Neuron (in vitro differentiated cells): ENCODE measurements at regions not wholly inside any gene's neighbourhood (a gene's known extent, or its start where the extent isn't known, plus 50 kb on each side); places are given as distances from the start of the nearest gene placed in this dataset.

ENCODE experiments used
- H2AFZ ChIP-seq: one replicate; pipeline ENCODE4 v1.6.1; 2013; ENCODE audit warnings: low read depth, mild to moderate bottlenecking, inconsistent platforms, low read length, moderate library complexity
- H3K27me3 ChIP-seq: one replicate; pipeline ENCODE4 v1.6.1; 2013; ENCODE audit warnings: low read length; ENCODE audit not compliant: insufficient read depth
- H3K36me3 ChIP-seq: one replicate; pipeline ENCODE4 v1.6.1; 2013; ENCODE audit warnings: low read length; ENCODE audit not compliant: insufficient read depth
- H3K4me1 ChIP-seq: one replicate; pipeline ENCODE4 v1.6.1; 2013; ENCODE audit warnings: low read length; ENCODE audit not compliant: insufficient read depth
- H3K4me3 ChIP-seq: 2 replicates; pipeline ENCODE4 v1.5.1; 2013; ENCODE audit warnings: mild to moderate bottlenecking, low read length, moderate library complexity
- H3K9me3 ChIP-seq: one replicate; pipeline ENCODE4 v1.6.1; 2013; ENCODE audit warnings: low read length

DNA sequence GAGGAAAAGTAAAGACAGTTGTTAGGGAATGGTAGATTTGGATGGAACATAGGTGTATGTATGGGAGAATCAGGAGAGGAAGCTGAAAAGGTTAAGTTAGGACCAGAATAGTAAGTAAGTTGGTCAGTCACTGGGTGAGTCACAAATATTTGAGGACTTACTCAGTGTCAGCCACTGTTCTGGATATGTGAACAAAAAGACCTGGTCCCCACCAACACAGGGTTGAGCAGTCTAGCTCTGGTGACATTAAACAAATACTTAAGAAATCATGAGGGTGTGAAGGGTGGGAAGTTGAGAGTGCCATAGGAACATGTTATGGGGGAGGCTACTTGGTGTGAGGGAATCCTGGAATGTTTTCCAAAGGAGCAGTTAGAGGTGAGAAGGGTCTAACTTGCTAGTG lies 246.9 kb downstream of the PTEN start:
- H3K4me1 ChIP-seq: no peaks in the 10 kb centered on the region
- H2AFZ ChIP-seq: no peak overlapping the region
- no peaks in the 10 kb centered on the region for H3K36me3 ChIP-seq
- no peak overlapping the region for H3K4me3 ChIP-seq
- H3K9me3 ChIP-seq: no peaks in the 10 kb centered on the region
- H3K27me3 ChIP-seq: no peaks in the 10 kb centered on the region

DNA sequence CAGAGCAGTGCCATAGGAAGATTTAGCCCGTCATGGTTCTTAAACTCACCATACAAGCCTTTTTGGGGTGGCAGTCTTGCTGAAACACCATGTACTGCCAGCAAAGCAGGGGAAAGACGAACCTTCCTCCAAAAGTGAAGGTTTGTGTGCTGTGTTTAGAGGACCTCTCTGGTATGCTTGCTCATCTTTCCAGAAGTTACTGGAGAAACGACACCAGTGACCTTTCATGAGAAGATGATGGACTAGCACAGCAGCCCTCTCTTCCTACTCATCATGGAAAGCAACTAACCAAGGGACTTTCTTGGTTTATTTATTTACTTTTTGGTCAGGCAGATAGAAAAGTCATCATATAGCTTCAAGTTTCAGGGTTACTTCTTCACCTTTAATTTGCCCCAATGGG lies 247.4 kb downstream of the PTEN start:
- Histone ChIP-seq H3K4me1 (no peaks in the 10 kb centered on the region), H3K27me3 (no peaks in the 10 kb centered on the region), H2AFZ (no peak overlapping the region), H3K4me3 (no peak overlapping the region), H3K36me3 (no peaks in the 10 kb centered on the region), H3K9me3 (no peaks in the 10 kb centered on the region)

DNA sequence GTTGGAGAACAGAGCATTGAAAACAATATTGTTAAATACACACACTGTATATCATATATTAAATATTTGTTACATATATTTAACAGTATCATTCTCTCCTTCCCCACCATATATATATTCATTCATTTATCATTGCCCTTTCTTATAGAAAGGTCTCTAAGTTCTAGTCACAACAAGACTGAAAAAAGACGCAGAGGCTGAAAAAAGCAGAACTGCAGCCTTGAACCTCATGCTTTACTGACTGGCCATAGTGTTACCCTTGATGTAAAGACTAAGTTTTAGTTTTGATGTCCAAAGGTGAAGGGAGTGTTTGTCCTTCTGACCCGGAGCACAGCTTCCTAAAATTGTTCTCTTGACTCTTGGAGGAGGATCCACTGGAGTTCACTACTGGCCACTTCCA lies 247.9 kb downstream of the PTEN start:
- Histone ChIP-seq H3K4me1 (no peaks in the 10 kb centered on the region), H3K9me3 (no peaks in the 10 kb centered on the region), H3K36me3 (no peaks in the 10 kb centered on the region), H3K27me3 (no peaks in the 10 kb centered on the region), H2AFZ (no peak overlapping the region), H3K4me3 (no peak overlapping the region)

DNA sequence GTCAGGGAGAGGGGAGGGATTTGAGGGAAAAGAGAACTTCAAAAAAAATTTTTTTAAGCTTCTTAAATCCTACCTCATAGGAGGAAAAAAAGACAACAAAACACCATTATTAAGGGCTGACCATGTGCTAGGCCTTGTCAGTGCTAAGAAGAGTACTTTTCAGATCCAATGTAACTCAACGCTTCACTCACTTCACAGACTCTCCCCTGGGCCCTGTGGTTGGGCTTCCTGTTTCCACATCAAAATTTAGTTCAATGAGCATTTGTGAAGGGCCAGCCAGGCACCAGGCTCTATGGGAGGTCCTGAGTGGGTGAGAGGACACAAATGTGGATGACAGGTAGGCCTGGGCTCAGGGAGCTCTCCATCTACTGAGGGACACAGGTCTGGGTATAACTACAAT lies 249.8 kb downstream of the PTEN start:
- Histone ChIP-seq H2AFZ (no peak overlapping the region), H3K27me3 (no peaks in the 10 kb centered on the region), H3K36me3 (no peaks in the 10 kb centered on the region), H3K4me3 (no peak overlapping the region), H3K4me1 (no peaks in the 10 kb centered on the region), H3K9me3 (no peaks in the 10 kb centered on the region)

DNA sequence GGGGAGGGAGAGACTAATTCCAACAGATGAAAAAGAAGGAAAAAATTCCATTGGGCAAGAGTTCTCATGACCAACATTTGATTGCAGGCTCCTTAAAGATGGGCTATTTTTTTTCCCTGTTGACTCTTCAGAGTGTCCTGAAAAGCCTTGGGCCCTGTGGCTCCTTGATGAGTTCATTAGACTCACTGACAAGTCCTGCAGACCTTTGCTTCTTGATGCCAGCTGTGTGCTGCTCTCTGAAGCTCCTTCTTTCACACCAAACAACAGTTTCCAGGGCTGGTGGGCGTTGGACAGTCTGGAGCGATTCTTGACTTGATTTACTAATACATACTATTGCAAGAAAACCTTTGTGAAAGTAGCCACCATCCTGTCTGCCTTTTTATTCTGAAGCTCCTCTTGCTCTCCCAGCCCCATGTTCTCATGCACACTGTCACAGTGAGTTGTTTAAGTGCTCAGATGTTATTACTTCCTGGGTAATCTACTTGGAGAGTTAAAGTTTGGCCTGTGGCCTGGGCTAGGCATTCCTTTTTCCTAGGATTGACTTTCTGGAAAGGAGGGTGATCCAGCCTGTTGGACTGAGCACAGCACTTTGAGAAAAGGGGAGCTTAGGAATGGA lies 250.3 kb downstream of the PTEN start:
- no peaks in the 10 kb centered on the region for H3K4me1 ChIP-seq
- H3K9me3 ChIP-seq: no peaks in the 10 kb centered on the region
- H2AFZ ChIP-seq: no peak overlapping the region
- no peaks in the 10 kb centered on the region for H3K36me3 ChIP-seq
- H3K27me3 ChIP-seq: no peaks in the 10 kb centered on the region
- H3K4me3 ChIP-seq: no peak overlapping the region

DNA sequence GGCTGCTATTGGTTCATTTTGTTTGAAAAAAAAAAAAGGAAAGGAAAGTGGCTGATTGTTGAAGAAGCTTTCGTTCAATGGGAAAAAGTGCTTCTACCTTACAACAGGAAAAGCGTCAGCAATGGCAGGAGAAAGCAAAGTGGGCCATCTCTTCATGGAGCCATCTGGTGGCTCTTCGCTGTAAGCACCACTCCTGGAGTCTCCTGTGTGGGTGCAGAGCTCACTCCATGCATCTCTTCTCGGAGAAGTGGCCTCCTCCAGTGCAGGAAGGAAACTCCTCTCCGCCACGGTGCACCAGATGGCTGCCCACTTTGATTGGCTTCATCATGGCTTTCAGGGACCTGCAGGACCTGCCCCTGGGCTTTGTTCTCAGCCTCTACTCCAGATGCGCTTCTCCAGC lies 250.9 kb downstream of the PTEN start:
- Histone ChIP-seq H3K4me1 (no peaks in the 10 kb centered on the region), H2AFZ (no peak overlapping the region), H3K27me3 (no peaks in the 10 kb centered on the region), H3K9me3 (no peaks in the 10 kb centered on the region), H3K36me3 (no peaks in the 10 kb centered on the region), H3K4me3 (no peak overlapping the region)

DNA sequence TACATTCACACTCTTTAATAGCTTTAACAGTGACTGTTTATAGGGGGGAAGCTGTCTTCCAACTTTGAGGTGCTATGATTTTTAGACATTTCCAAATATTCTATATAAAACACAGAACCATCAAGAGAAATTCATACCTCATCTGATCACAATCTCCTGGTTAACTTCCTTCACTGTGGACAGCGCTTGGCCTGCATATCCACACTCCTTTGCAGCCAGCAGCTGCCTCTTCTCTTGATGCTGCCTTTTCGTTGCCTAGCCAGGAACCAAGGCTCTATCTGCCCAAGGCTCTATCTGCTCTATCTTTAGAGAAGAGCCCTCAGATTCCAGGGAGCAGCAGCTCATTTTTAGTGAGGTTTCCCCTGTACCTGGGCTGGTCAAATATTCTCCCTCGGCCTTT lies 252.0 kb downstream of the PTEN start:
- H3K4me3 ChIP-seq: no peak overlapping the region
- H3K9me3 ChIP-seq: no peaks in the 10 kb centered on the region
- H2AFZ ChIP-seq: no peak overlapping the region
- H3K27me3 ChIP-seq: no peaks in the 10 kb centered on the region
- H3K36me3 ChIP-seq: no peaks in the 10 kb centered on the region
- H3K4me1 ChIP-seq: no peaks in the 10 kb centered on the region

DNA sequence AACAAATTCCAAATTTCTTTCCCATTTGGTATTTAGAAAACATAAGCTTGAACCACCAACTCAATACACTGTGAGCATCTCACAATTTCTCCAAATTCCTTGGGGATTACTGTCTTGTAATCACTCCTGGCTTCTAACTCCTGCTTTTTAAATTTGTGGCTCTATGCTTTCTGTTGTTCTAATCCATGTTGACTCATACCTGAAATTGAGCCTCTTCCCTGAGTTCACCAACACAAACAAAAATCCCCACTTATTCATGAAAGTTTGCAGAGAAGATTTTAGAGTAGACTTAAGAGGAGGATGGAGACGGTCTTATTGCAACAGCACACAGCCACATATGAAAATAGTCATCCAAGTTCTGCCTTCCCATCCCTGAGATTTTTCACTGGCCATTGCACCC lies 252.5 kb downstream of the PTEN start:
- Histone ChIP-seq H3K36me3 (no peaks in the 10 kb centered on the region), H2AFZ (no peak overlapping the region), H3K4me1 (no peaks in the 10 kb centered on the region), H3K4me3 (no peak overlapping the region), H3K27me3 (no peaks in the 10 kb centered on the region), H3K9me3 (no peaks in the 10 kb centered on the region)

DNA sequence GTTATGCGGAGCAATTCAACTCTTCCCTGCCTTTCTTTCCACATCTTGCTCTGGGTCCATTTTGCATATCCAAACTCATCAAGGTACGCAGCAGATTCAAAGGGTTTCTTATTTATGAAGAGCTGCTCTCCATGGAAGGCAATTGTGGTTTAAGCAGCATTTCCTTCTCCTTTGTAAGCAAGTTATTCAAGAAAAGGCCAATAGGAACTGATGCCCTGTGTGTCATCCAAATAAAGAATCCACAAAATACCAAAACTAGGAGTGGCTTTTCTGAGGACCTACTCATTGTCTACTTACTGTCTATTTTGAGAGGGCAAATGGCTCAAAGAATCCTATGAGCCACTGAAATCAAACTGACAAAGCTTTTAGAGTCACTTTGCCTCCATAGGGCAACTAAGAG lies 253.1 kb downstream of the PTEN start:
- H3K27me3 ChIP-seq: no peaks in the 10 kb centered on the region
- no peaks in the 10 kb centered on the region for H3K9me3 ChIP-seq
- no peaks in the 10 kb centered on the region for H3K4me1 ChIP-seq
- no peaks in the 10 kb centered on the region for H3K36me3 ChIP-seq
- H2AFZ ChIP-seq: no peak overlapping the region
- no peak overlapping the region for H3K4me3 ChIP-seq

DNA sequence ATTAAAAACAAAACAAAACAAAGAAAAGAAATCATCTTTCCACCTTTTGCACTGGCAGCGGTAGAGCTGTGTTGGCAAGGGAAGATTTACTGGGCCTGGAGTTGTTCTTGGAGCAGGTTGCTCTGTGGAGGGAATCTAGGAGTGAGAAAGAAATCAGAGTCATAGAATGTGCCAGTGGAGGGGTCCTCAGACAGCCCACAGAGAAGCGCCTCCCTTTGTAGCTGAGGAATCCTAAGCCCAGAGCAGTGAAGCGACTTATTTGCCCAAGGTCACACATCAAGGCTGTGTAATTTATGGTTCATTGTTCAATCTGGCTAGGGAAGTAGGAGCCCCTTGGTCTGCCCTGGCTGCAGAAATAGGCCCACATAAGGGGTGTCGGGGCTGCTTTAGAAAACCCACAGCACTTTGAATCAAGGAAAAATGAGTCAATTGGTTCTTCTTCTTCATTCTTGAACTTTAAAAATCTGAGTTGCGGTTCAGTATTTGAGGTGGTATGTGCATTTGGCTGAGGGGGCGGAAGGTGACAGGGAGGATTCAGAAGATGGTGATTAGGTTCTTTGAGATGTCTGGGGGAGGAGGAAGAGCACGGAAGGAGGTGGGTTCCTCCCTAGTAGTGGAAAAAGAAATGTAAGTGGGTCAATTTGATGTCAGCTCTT lies 253.7 kb downstream of the PTEN start:
- Histone ChIP-seq H3K27me3 (no peaks in the 10 kb centered on the region), H3K4me3 (no peak overlapping the region), H3K36me3 (no peaks in the 10 kb centered on the region), H3K4me1 (no peaks in the 10 kb centered on the region), H3K9me3 (no peaks in the 10 kb centered on the region), H2AFZ (no peak overlapping the region)

DNA sequence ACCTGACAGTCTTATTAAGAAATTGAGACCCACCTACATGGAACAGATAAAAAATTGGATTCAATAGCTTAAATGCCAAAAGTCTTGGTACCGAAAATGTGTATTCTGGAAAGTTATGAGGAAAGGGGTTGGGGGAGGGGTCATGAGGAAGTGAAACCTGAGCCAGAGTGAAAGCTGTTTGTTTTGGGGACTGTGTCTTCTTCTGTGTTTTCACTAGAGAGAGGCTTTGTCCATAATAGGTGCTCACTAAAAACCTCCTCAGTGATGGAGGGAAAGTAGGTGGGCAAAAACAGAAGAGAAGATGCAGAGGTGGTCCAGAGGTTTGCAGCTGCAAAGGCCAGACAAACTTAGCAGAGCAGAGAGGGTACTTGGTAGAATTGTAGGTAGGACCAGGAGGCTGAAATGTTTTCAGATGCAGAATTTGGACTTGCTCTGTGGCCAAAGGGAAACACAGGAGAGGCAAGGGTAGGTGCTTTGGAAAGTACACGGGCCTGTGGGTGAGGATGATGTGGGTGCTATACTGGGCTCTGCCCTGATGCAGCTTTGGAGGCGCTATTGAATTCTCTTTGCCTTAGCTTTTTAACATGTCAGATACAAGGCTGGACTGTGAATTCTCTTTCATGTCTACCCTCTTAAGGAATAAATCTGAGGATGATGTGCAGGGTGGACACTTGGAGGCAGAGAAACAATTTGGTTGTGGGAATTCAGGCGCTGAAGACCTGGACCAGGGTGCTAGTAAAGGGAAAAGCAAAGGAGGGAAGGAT lies 254.6 kb downstream of the PTEN start:
- Histone ChIP-seq H3K4me1 (no peaks in the 10 kb centered on the region), H3K9me3 (no peaks in the 10 kb centered on the region), H3K27me3 (no peaks in the 10 kb centered on the region), H3K36me3 (no peaks in the 10 kb centered on the region), H3K4me3 (no peak overlapping the region), H2AFZ (no peak overlapping the region)

DNA sequence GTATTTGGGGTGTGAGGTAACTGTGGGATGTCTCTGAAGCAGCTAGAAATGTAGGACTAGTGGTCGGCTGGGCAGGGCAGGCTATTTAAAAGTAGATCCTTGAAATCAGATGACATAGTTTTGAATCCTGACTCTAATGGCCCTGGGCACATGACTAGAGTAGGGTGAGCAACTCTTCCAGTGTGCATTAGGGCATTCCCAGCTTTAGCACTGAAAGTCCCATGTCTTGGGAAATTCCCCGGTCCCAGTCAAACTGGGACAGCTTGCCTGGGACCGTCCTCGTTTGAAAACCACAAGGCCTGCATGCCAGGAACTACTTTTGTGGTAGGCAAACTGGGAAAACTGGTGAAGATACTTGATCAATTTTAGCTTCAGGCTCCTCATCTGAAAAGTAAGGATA lies 255.3 kb downstream of the PTEN start:
- Histone ChIP-seq H3K4me1 (no peaks in the 10 kb centered on the region), H2AFZ (no peak overlapping the region), H3K4me3 (no peak overlapping the region), H3K36me3 (no peaks in the 10 kb centered on the region), H3K27me3 (peaks cover 2% of the 10 kb centered on the region), H3K9me3 (no peaks in the 10 kb centered on the region)

DNA sequence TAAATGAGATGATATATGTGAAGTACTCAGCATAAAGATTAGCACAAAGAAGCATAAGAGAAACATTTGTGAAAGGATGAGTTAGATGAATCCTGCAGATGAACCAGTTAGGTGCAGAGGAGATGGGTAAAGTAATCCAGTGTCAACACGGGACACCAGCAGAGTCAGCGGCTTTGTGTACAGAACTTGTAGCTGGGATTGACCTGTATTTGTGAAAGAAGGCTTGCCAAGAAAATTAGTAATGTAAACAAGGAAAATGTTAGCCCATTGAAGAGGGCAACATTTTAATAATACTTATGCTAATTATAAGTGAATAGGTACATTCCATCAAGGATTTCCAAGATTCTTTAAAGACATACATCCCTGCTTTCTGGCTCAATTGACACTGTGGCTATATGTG lies 255.7 kb downstream of the PTEN start:
- peaks cover 4% of the 10 kb centered on the region for H3K27me3 ChIP-seq
- no peaks in the 10 kb centered on the region for H3K36me3 ChIP-seq
- no peak overlapping the region for H3K4me3 ChIP-seq
- no peak overlapping the region for H2AFZ ChIP-seq
- H3K9me3 ChIP-seq: no peaks in the 10 kb centered on the region
- no peaks in the 10 kb centered on the region for H3K4me1 ChIP-seq
